GM23338 (cell line): ENCODE measurements at regions not wholly inside any gene's neighbourhood (a gene's known extent, or its start where the extent isn't known, plus 50 kb on each side); places are given as distances from the start of the nearest gene placed in this dataset.

Source experiments
- ATAC-seq: fragments of 200-7000 bp; cut with Tn5 transposase; 3 replicates; pipeline ENCODE4 v1.9.1; 2020
- DNase-seq: peaks from one replicate; pipeline ENCODE4 v3.0.0-alpha.2; 2015; ENCODE audit warnings: low spot score
- H2AFZ ChIP-seq: fragments of 200-600 bp; sonication (generic); 2 replicates; pipeline ENCODE4 v1.8.0; 2016; ENCODE audit warnings: antibody characterized with exemption, mild to moderate bottlenecking, moderate library complexity
- H3F3A ChIP-seq: fragments of 200-600 bp; sonication (generic); replicated peaks from 2 replicates; pipeline ENCODE4 v1.8.0; 2017; ENCODE audit warnings: antibody characterized with exemption, mixed run types, low read depth
- H3K27ac ChIP-seq: fragments of 200-600 bp; sonication (generic); 2 replicates; pipeline ENCODE4 v1.6.1; 2016; ENCODE audit warnings: low read depth
- H3K27me3 ChIP-seq: fragments of 200-600 bp; sonication (generic); 2 replicates; pipeline ENCODE4 v1.8.0; 2016; ENCODE audit warnings: mild to moderate bottlenecking, mixed run types, moderate library complexity; ENCODE audit not compliant: insufficient read depth
- H3K36me3 ChIP-seq: fragments of 200-600 bp; sonication (generic); 2 replicates; pipeline ENCODE4 v1.8.0; 2016; ENCODE audit warnings: mild to moderate bottlenecking; ENCODE audit not compliant: insufficient read depth
- H3K4me1 ChIP-seq: fragments of 200-600 bp; sonication (generic); 2 replicates; pipeline ENCODE4 v1.8.0; 2016; ENCODE audit warnings: mild to moderate bottlenecking, moderate library complexity; ENCODE audit not compliant: insufficient read depth
- H3K4me2 ChIP-seq: fragments of 200-600 bp; sonication (generic); 2 replicates; pipeline ENCODE4 v1.7.1; 2017; ENCODE audit warnings: mixed run types
- H3K4me3 ChIP-seq: fragments of 200-600 bp; sonication (generic); 2 replicates; pipeline ENCODE4 v1.6.1; 2016; ENCODE audit warnings: mixed run types
- H3K79me2 ChIP-seq: fragments of 200-600 bp; sonication (generic); replicated peaks from 2 replicates; pipeline ENCODE4 v1.8.0; 2017; ENCODE audit warnings: mild to moderate bottlenecking; ENCODE audit not compliant: insufficient read depth
- H3K9me2 ChIP-seq: fragments of 200-600 bp; sonication (generic); 2 replicates; pipeline ENCODE4 v1.8.0; 2017; ENCODE audit not compliant: insufficient read depth
- H4K20me1 ChIP-seq: fragments of 200-600 bp; sonication (generic); replicated peaks from 2 replicates; pipeline ENCODE4 v1.8.0; 2017; ENCODE audit warnings: mild to moderate bottlenecking; ENCODE audit not compliant: insufficient read depth
- H3K27ac Mint-ChIP-seq: 2 replicates; pipeline ENCODE4 v1.8.0; 2020; ENCODE audit warnings: inconsistent platforms, mild to moderate bottlenecking, moderate library complexity, mixed read lengths
- H3K27me3 Mint-ChIP-seq: 3 replicates; pipeline ENCODE4 v1.8.0; 2022; ENCODE audit warnings: low read depth, mild to moderate bottlenecking, moderate library complexity, mixed read lengths, inconsistent platforms; ENCODE audit not compliant: insufficient read depth, poor library complexity
- H3K36me3 Mint-ChIP-seq: 3 replicates; pipeline ENCODE4 v1.8.0; 2021; ENCODE audit warnings: low read depth, mild to moderate bottlenecking, inconsistent platforms, moderate library complexity, mixed read lengths
- H3K4me1 Mint-ChIP-seq: 3 replicates; pipeline ENCODE4 v1.8.0; 2020; ENCODE audit warnings: mild to moderate bottlenecking, inconsistent platforms, mixed read lengths
- H3K4me3 Mint-ChIP-seq: 3 replicates; pipeline ENCODE4 v1.8.0; 2021; ENCODE audit warnings: moderate library complexity, mild to moderate bottlenecking, inconsistent platforms, mixed read lengths
- H3K9me3 Mint-ChIP-seq: 3 replicates; pipeline ENCODE4 v1.8.0; 2020; ENCODE audit warnings: moderate library complexity, mild to moderate bottlenecking, inconsistent platforms, mixed read lengths
- ETS1 ChIP-seq: IDR thresholded peaks from 2 replicates; pipeline ENCODE4 v1.6.1; 2016; ENCODE audit warnings: antibody characterized with exemption
- EZH2 ChIP-seq: fragments of 200-600 bp; sonication (generic); IDR thresholded peaks from one replicate; pipeline ENCODE4 v1.8.0; 2017; ENCODE audit warnings: antibody characterized with exemption, mild to moderate bottlenecking, low read depth; ENCODE audit not compliant: unreplicated experiment
- EZH2phosphoT487 ChIP-seq: fragments of 200-600 bp; sonication (generic); IDR thresholded peaks from one replicate; pipeline ENCODE4 v1.8.1; 2018; ENCODE audit warnings: antibody characterized with exemption; ENCODE audit not compliant: unreplicated experiment
- ZNF331 ChIP-seq: fragments of 250-450 bp; sonication (Bioruptor Pico); IDR thresholded peaks from 2 replicates; pipeline ENCODE4 v1.5.0; 2020; ENCODE audit warnings: low read depth, mild to moderate bottlenecking, moderate library complexity
- TF ChIP-seq, protein P1 (sequence below), 2 experiments: fragments of 200-600 bp in 1 of 2; sonication (generic) in 1 of 2; conservative IDR thresholded peaks; 2 replicates each; pipeline versions ENCODE4 v1.5.1 to v1.6.1; 2016 to 2017; ENCODE audit warnings: antibody characterized with exemption in 2 of 2, low read depth in 2 of 2, mild to moderate bottlenecking in 2 of 2, moderate library complexity in 1 of 2
- TF ChIP-seq, protein P2 (sequence below): IDR thresholded peaks from one replicate; pipeline ENCODE4 v1.6.1; 2018; ENCODE audit warnings: antibody characterized with exemption; ENCODE audit not compliant: unreplicated experiment

DNA sequence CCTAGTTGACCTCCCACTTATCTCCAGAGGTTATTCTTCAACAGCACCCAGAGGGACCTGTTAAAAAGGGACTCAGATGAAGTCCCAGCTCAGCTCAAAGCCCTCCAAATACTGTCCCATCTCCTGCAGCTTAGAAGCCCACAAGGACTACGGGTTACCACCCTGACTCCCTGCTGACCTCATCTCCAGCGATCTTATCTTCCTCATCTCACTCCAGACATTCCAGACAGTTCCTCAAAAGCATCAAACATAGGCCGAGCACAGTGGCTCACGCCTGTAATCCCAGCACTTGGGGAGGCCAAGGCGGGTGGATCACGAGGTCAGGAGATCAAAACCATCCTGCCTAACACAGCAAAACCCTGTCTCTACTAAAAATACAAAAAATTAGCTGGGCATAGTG, 263.8 kb upstream of the TLE4 start:
- H3K36me3 Mint-ChIP-seq, result no peaks in the 10 kb centered on the region
- Histone ChIP-seq H2AFZ (no peak overlapping the region), H3F3A (no peaks in the 10 kb centered on the region), H3K79me2 (no peaks in the 10 kb centered on the region), H3K27me3 (no peaks in the 10 kb centered on the region), H3K27ac (no peak overlapping the region), H3K9me2 (peaks cover 13% of the 10 kb centered on the region), H4K20me1 (no peaks in the 10 kb centered on the region), H3K36me3 (no peaks in the 10 kb centered on the region), H3K4me2 (no peak overlapping the region), H3K4me1 (peaks cover 9% of the 10 kb centered on the region), H3K4me3 (no peak overlapping the region)
- no peak for ATAC-seq
- no peak overlapping the region for H3K27ac Mint-ChIP-seq
- no peaks in the 10 kb centered on the region for H3K27me3 Mint-ChIP-seq
- DNase-seq, result no peak
- H3K4me3 Mint-ChIP-seq, result no peak overlapping the region
- TF ChIP-seq EZH2phosphoT487, result no peak
- no peak for TF ChIP-seq EZH2
- TF ChIP-seq ZNF331 (CRISPR knock-in tag), result no peak
- TF ChIP-seq, protein P1, sequence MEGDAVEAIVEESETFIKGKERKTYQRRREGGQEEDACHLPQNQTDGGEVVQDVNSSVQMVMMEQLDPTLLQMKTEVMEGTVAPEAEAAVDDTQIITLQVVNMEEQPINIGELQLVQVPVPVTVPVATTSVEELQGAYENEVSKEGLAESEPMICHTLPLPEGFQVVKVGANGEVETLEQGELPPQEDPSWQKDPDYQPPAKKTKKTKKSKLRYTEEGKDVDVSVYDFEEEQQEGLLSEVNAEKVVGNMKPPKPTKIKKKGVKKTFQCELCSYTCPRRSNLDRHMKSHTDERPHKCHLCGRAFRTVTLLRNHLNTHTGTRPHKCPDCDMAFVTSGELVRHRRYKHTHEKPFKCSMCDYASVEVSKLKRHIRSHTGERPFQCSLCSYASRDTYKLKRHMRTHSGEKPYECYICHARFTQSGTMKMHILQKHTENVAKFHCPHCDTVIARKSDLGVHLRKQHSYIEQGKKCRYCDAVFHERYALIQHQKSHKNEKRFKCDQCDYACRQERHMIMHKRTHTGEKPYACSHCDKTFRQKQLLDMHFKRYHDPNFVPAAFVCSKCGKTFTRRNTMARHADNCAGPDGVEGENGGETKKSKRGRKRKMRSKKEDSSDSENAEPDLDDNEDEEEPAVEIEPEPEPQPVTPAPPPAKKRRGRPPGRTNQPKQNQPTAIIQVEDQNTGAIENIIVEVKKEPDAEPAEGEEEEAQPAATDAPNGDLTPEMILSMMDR (conservative IDR thresholded peaks at IDR 0.05; ENCODE audit: low read depth in 2 of 2), result no peak
- TF ChIP-seq ETS1, result no peak
- H3K9me3 Mint-ChIP-seq, result no peaks in the 10 kb centered on the region
- peaks cover 11% of the 10 kb centered on the region for H3K4me1 Mint-ChIP-seq

DNA sequence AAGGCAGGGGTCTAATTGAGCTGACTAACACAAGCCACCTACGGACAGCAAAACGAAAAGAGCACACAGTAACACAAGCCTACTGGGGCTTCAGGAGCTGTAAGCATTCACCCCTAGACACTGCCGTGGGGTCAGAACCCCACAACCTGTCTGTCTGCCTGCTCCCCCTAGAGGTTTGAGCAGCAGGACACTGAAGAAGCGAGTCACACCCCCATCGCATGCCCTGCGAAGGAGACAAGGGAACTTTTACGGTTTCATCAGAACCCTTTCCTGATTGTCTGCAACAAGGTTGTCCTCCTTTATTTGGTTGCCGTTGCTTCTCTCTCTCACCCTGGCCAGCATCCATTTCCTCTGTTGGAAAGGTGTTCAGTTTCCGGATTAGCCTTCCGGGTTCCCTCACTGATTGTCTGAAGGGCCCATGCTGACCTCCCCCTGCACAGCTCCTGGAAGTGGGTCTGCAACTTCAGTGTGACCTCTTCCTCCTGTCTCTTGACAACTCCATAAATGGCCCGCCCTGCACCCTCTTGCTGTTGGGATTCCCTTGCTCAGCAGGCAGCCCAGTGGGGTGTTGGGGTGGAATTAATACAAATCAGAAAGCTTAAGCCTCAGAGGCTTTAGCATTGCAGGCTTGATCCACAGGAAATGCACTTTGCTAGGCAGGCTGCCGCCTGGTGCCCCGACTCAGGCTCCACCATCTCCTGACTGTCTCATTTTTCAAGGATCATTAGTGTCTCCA, 258.9 kb upstream of the TLE4 start:
- no peak overlapping the region for H3K27ac ChIP-seq
- no peaks in the 10 kb centered on the region for H3K36me3 Mint-ChIP-seq
- TF ChIP-seq, protein P1 (conservative IDR thresholded peaks at IDR 0.05; ENCODE audit: low read depth in 2 of 2), result peak; percentile 48 to 59
- TF ChIP-seq, protein P2, sequence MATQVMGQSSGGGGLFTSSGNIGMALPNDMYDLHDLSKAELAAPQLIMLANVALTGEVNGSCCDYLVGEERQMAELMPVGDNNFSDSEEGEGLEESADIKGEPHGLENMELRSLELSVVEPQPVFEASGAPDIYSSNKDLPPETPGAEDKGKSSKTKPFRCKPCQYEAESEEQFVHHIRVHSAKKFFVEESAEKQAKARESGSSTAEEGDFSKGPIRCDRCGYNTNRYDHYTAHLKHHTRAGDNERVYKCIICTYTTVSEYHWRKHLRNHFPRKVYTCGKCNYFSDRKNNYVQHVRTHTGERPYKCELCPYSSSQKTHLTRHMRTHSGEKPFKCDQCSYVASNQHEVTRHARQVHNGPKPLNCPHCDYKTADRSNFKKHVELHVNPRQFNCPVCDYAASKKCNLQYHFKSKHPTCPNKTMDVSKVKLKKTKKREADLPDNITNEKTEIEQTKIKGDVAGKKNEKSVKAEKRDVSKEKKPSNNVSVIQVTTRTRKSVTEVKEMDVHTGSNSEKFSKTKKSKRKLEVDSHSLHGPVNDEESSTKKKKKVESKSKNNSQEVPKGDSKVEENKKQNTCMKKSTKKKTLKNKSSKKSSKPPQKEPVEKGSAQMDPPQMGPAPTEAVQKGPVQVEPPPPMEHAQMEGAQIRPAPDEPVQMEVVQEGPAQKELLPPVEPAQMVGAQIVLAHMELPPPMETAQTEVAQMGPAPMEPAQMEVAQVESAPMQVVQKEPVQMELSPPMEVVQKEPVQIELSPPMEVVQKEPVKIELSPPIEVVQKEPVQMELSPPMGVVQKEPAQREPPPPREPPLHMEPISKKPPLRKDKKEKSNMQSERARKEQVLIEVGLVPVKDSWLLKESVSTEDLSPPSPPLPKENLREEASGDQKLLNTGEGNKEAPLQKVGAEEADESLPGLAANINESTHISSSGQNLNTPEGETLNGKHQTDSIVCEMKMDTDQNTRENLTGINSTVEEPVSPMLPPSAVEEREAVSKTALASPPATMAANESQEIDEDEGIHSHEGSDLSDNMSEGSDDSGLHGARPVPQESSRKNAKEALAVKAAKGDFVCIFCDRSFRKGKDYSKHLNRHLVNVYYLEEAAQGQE, result no peak
- H3K27me3 ChIP-seq, result no peaks in the 10 kb centered on the region
- no peaks in the 10 kb centered on the region for H3K79me2 ChIP-seq
- no peaks in the 10 kb centered on the region for H3F3A ChIP-seq
- no peaks in the 10 kb centered on the region for H3K36me3 ChIP-seq
- H4K20me1 ChIP-seq, result no peaks in the 10 kb centered on the region
- H2AFZ ChIP-seq, result peak overlapping the region; percentile 97; the same call in 1 of the 2 replicates
- no peak overlapping the region for H3K4me3 Mint-ChIP-seq
- H3K27ac Mint-ChIP-seq, result no peak overlapping the region
- H3K4me3 ChIP-seq, result no peak overlapping the region
- H3K4me1 ChIP-seq, result peaks cover 8% of the 10 kb centered on the region
- H3K4me1 Mint-ChIP-seq, result peaks cover 14% of the 10 kb centered on the region
- H3K9me2 ChIP-seq, result peaks cover 13% of the 10 kb centered on the region
- ATAC-seq (peak; percentile 90), DNase-seq (peak; percentile 51)
- 0 out of 2 replicates have a peak overlapping the region, but pooled peaks have one; percentile 12 for H3K4me2 ChIP-seq
- no peaks in the 10 kb centered on the region for H3K27me3 Mint-ChIP-seq
- H3K9me3 Mint-ChIP-seq, result no peaks in the 10 kb centered on the region
